Neural cell (in vitro differentiated cells): ENCODE measurements at regions not wholly inside any gene's neighbourhood (a gene's known extent, or its start where the extent isn't known, plus 50 kb on each side); places are given as distances from the start of the nearest gene placed in this dataset.

Experiments
- EP300 ChIP-seq: fragments of 450-650 bp; conservative IDR thresholded peaks from 2 replicates; pipeline ENCODE4 v1.6.1; 2014; ENCODE audit warnings: antibody characterized with exemption, mild to moderate bottlenecking, moderate library complexity; ENCODE audit not compliant: poor library complexity, severe bottlenecking
- EZH2 ChIP-seq: fragments of 200-600, 300-800 bp; shearing (Covaris generic), sonication (generic); IDR thresholded peaks from 2 replicates; pipeline ENCODE4 v1.6.1; 2014; ENCODE audit warnings: antibody characterized with exemption, low read length, borderline replicate concordance, mild to moderate bottlenecking; ENCODE audit not compliant: insufficient read depth, poor library complexity, severe bottlenecking
- RAD21 ChIP-seq: fragments of 450-650 bp; conservative IDR thresholded peaks from 2 replicates; pipeline ENCODE4 v1.6.1; 2014; ENCODE audit warnings: antibody characterized with exemption, mild to moderate bottlenecking, moderate library complexity
- SMC3 ChIP-seq: fragments of 450-650 bp; conservative IDR thresholded peaks from 2 replicates; pipeline ENCODE4 v1.6.1; 2014; ENCODE audit warnings: antibody characterized with exemption, mild to moderate bottlenecking, moderate library complexity; ENCODE audit not compliant: poor library complexity
- TF ChIP-seq, protein P1 (sequence below): fragments of 450-650 bp; IDR thresholded peaks from 2 replicates; pipeline ENCODE4 v1.5.1; 2014; ENCODE audit warnings: antibody characterized with exemption, mild to moderate bottlenecking, moderate library complexity; ENCODE audit not compliant: poor library complexity, severe bottlenecking

DNA sequence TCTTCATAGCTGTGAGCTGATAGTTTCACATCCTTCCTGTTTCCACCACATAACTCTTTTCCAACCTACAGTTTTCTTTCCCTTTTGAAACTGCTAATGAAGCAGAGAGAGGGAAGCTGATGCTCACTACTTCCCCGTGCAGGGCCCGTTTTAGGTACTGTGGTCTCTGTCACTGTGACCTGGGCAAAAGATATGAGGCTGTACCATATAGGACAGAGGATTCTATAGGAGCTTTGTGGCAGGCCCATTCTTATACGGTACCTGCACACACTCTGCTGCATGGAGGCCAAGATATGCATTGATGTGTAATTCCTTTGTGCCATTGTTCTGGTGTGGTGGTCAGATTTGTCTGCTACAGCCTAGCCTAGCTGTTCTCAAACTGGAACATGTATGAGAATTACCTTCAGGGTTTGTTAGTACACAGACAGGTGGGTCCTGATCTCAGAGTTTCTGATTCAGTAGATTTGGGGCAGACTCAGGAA, 577.3 kb downstream of the LMO7 start:
- no peak for TF ChIP-seq RAD21
- no peak for TF ChIP-seq SMC3
- TF ChIP-seq, protein P1, sequence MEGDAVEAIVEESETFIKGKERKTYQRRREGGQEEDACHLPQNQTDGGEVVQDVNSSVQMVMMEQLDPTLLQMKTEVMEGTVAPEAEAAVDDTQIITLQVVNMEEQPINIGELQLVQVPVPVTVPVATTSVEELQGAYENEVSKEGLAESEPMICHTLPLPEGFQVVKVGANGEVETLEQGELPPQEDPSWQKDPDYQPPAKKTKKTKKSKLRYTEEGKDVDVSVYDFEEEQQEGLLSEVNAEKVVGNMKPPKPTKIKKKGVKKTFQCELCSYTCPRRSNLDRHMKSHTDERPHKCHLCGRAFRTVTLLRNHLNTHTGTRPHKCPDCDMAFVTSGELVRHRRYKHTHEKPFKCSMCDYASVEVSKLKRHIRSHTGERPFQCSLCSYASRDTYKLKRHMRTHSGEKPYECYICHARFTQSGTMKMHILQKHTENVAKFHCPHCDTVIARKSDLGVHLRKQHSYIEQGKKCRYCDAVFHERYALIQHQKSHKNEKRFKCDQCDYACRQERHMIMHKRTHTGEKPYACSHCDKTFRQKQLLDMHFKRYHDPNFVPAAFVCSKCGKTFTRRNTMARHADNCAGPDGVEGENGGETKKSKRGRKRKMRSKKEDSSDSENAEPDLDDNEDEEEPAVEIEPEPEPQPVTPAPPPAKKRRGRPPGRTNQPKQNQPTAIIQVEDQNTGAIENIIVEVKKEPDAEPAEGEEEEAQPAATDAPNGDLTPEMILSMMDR = no peak
- TF ChIP-seq EZH2 = no peak
- no peak for TF ChIP-seq EP300
